Effector memory CD4-positive, alpha-beta T cell (primary cell): ENCODE measurements at regions not wholly inside any gene's neighbourhood (a gene's known extent, or its start where the extent isn't known, plus 50 kb on each side); places are given as distances from the start of the nearest gene placed in this dataset.

Experiments used
- DNase-seq, 3 donors: peaks; one replicate each; pipeline ENCODE4 v3.0.0-alpha.2; 2020
- H3K27ac ChIP-seq: 2 replicates; pipeline ENCODE4 v1.7.0; 2013; ENCODE audit warnings: mild to moderate bottlenecking, low read length, moderate library complexity; ENCODE audit not compliant: insufficient read depth, poor library complexity, severe bottlenecking
- H3K27me3 ChIP-seq: replicated peaks from 2 replicates; pipeline ENCODE4 v1.7.0; 2013; ENCODE audit warnings: mild to moderate bottlenecking, low read length; ENCODE audit not compliant: insufficient read depth, control insufficient read depth, poor library complexity, severe bottlenecking
- H3K36me3 ChIP-seq: 2 replicates; pipeline ENCODE4 v1.7.0; 2013; ENCODE audit warnings: mild to moderate bottlenecking, low read length, moderate library complexity; ENCODE audit not compliant: control insufficient read depth, insufficient read depth
- H3K4me1 ChIP-seq: 2 replicates; pipeline ENCODE4 v1.7.0; 2013; ENCODE audit warnings: low read length, mild to moderate bottlenecking; ENCODE audit not compliant: control insufficient read depth, insufficient read depth, poor library complexity, severe bottlenecking
- H3K4me3 ChIP-seq: 2 replicates; pipeline ENCODE4 v1.7.0; 2013; ENCODE audit warnings: low read length, low read depth, mild to moderate bottlenecking; ENCODE audit not compliant: insufficient read depth, poor library complexity, severe bottlenecking
- H3K9me3 ChIP-seq: 2 replicates; pipeline ENCODE4 v1.7.0; 2013; ENCODE audit warnings: mild to moderate bottlenecking, low read length, moderate library complexity; ENCODE audit not compliant: control insufficient read depth

- H3K36me3 ChIP-seq, result no peaks in the 10 kb centered on the region
These were observed 808.9 kb downstream of the DIAPH3 start for GRCh38 chr13:59354665-59355369.

GRCh38 chr13:59356607-59357006, 807.1 kb downstream of the DIAPH3 start:
- no peaks in the 10 kb centered on the region for H3K4me1 ChIP-seq
- no peaks in the 10 kb centered on the region for H3K9me3 ChIP-seq
- no peak overlapping the region for H3K27ac ChIP-seq
- H3K36me3 ChIP-seq, result no peaks in the 10 kb centered on the region
- H3K4me3 ChIP-seq, result no peak overlapping the region
- no peaks in the 10 kb centered on the region for H3K27me3 ChIP-seq
- DNase-seq, result no peak

More at GRCh38 chr13:59354665-59355369, 808.9 kb downstream of the DIAPH3 start:
- Histone ChIP-seq H3K27ac (no peak overlapping the region), H3K4me3 (no peak overlapping the region), H3K4me1 (no peaks in the 10 kb centered on the region), H3K27me3 (no peaks in the 10 kb centered on the region), H3K9me3 (no peaks in the 10 kb centered on the region)
- DNase-seq, result no peak

- Histone ChIP-seq H3K4me3 (no peak overlapping the region), H3K36me3 (no peaks in the 10 kb centered on the region), H3K27me3 (no peaks in the 10 kb centered on the region), H3K4me1 (no peaks in the 10 kb centered on the region), H3K27ac (no peak overlapping the region), H3K9me3 (no peaks in the 10 kb centered on the region)
- DNase-seq, result no peak
These were observed 805.7 kb downstream of the DIAPH3 start for GRCh38 chr13:59358014-59358413.

- H3K36me3 ChIP-seq, result no peaks in the 10 kb centered on the region
- H3K27ac ChIP-seq, result no peak overlapping the region
- DNase-seq, result no peak
- no peaks in the 10 kb centered on the region for H3K9me3 ChIP-seq
- H3K4me3 ChIP-seq, result no peak overlapping the region
- no peaks in the 10 kb centered on the region for H3K4me1 ChIP-seq
- H3K27me3 ChIP-seq, result no peaks in the 10 kb centered on the region
These were observed 803.6 kb downstream of the DIAPH3 start for GRCh38 chr13:59360108-59360507.

GRCh38 chr13:59360916-59361315, 802.8 kb downstream of the DIAPH3 start:
- Histone ChIP-seq H3K4me1 (no peaks in the 10 kb centered on the region), H3K27me3 (no peaks in the 10 kb centered on the region), H3K9me3 (no peaks in the 10 kb centered on the region), H3K27ac (no peak overlapping the region), H3K36me3 (no peaks in the 10 kb centered on the region), H3K4me3 (no peak overlapping the region)
- DNase-seq, result no peak

GRCh38 chr13:59363313-59363712, 800.4 kb downstream of the DIAPH3 start:
- no peak for DNase-seq
- no peaks in the 10 kb centered on the region for H3K36me3 ChIP-seq
- no peak overlapping the region for H3K4me3 ChIP-seq
- no peaks in the 10 kb centered on the region for H3K9me3 ChIP-seq
- H3K27ac ChIP-seq, result no peak overlapping the region
- no peaks in the 10 kb centered on the region for H3K27me3 ChIP-seq
- H3K4me1 ChIP-seq, result no peaks in the 10 kb centered on the region

- no peaks in the 10 kb centered on the region for H3K27me3 ChIP-seq
- no peak for DNase-seq
These were observed 799.8 kb downstream of the DIAPH3 start for GRCh38 chr13:59363947-59364346.

GRCh38 chr13:59364641-59365085, 799.1 kb downstream of the DIAPH3 start:
- Histone ChIP-seq H3K27me3 (no peaks in the 10 kb centered on the region), H3K4me1 (no peaks in the 10 kb centered on the region), H3K27ac (no peak overlapping the region), H3K36me3 (no peaks in the 10 kb centered on the region), H3K9me3 (no peaks in the 10 kb centered on the region), H3K4me3 (no peak overlapping the region)
- DNase-seq, result no peak

More at GRCh38 chr13:59363947-59364346, 799.8 kb downstream of the DIAPH3 start:
- no peak overlapping the region for H3K4me3 ChIP-seq
- no peaks in the 10 kb centered on the region for H3K9me3 ChIP-seq
- no peaks in the 10 kb centered on the region for H3K4me1 ChIP-seq
- no peaks in the 10 kb centered on the region for H3K36me3 ChIP-seq
- H3K27ac ChIP-seq, result no peak overlapping the region

GRCh38 chr13:59367467-59367866, 796.3 kb downstream of the DIAPH3 start:
- Histone ChIP-seq H3K36me3 (no peaks in the 10 kb centered on the region), H3K9me3 (no peaks in the 10 kb centered on the region), H3K27me3 (no peaks in the 10 kb centered on the region), H3K4me3 (no peak overlapping the region), H3K27ac (no peak overlapping the region), H3K4me1 (no peaks in the 10 kb centered on the region)
- no peak for DNase-seq

- no peak for DNase-seq
- no peaks in the 10 kb centered on the region for H3K4me1 ChIP-seq
- H3K27me3 ChIP-seq, result no peaks in the 10 kb centered on the region
- H3K27ac ChIP-seq, result no peak overlapping the region
- no peak overlapping the region for H3K4me3 ChIP-seq
- no peaks in the 10 kb centered on the region for H3K9me3 ChIP-seq
- no peaks in the 10 kb centered on the region for H3K36me3 ChIP-seq
These were observed 795.8 kb downstream of the DIAPH3 start for GRCh38 chr13:59367904-59368303.
